OCI-LY3 (cell line): ENCODE measurements at regions not wholly inside any gene's neighbourhood (a gene's known extent, or its start where the extent isn't known, plus 50 kb on each side); places are given as distances from the start of the nearest gene placed in this dataset.

Experiments used
- H2AFZ ChIP-seq: fragments of 200-600, 300-600 bp; shearing (Covaris generic); 2 replicates; pipeline ENCODE4 v1.6.0; 2014; ENCODE audit warnings: antibody characterized with exemption, low read depth, low read length
- H3K27ac ChIP-seq: fragments of 200-600, 300-600 bp; sonication (generic); 2 replicates; pipeline ENCODE4 v1.5.1; 2014; ENCODE audit warnings: mild to moderate bottlenecking, low read length, moderate library complexity, mixed read lengths
- H3K27me3 ChIP-seq: fragments of 200-600, 300-600 bp; sonication (generic); 2 replicates; pipeline ENCODE4 v1.6.1; 2014; ENCODE audit warnings: low read depth, low read length, mixed read lengths
- H3K36me3 ChIP-seq: fragments of 200-600, 300-600 bp; sonication (generic); replicated peaks from 2 replicates; pipeline ENCODE3; 2014; ENCODE audit warnings: low read depth, low read length, mixed read lengths
- H3K4me1 ChIP-seq: fragments of 300-600, 200-600 bp; sonication (generic); 2 replicates; pipeline ENCODE4 v1.6.1; 2014; ENCODE audit warnings: low read length, mixed read lengths
- H3K4me2 ChIP-seq: fragments of 200-600, 300-600 bp; sonication (generic); 2 replicates; pipeline ENCODE4 v1.6.1; 2014; ENCODE audit warnings: low read length, mixed read lengths
- H3K4me3 ChIP-seq: fragments of 300-600, 200-600 bp; sonication (generic); 2 replicates; pipeline ENCODE4 v1.5.1; 2014; ENCODE audit warnings: antibody characterized with exemption, mild to moderate bottlenecking, low read length, moderate library complexity
- H3K79me2 ChIP-seq: fragments of 300-600, 200-600 bp; shearing (Covaris generic); 2 replicates; pipeline ENCODE4 v1.6.1; 2014; ENCODE audit warnings: mild to moderate bottlenecking, low read length, mixed read lengths
- H3K9ac ChIP-seq: fragments of 300-600, 200-600 bp; shearing (Covaris generic); 2 replicates; pipeline ENCODE4 v1.6.0; 2014; ENCODE audit warnings: mild to moderate bottlenecking, low read length, moderate library complexity
- H3K9me3 ChIP-seq: fragments of 200-600, 300-600 bp; shearing (Covaris generic); 2 replicates; pipeline ENCODE4 v1.6.1; 2014; ENCODE audit warnings: low read length, mixed read lengths; ENCODE audit not compliant: insufficient read depth
- H4K20me1 ChIP-seq: fragments of 200-600, 300-600 bp; sonication (generic); 2 replicates; pipeline ENCODE4 v1.6.1; 2016; ENCODE audit warnings: low read length, mixed read lengths; ENCODE audit not compliant: insufficient read depth
- CTCF ChIP-seq: fragments of 200-600, 300-600 bp; sonication (generic); IDR thresholded peaks from 2 replicates; pipeline ENCODE4 v1.5.1; 2014; ENCODE audit warnings: antibody characterized with exemption, low read length, low read depth
- EZH2phosphoT487 ChIP-seq: fragments of 200-600 bp; shearing (Covaris generic); IDR thresholded peaks from 2 replicates; pipeline ENCODE4 v1.6.1; 2018; ENCODE audit warnings: antibody characterized with exemption, mixed run types, low read depth

DNA sequence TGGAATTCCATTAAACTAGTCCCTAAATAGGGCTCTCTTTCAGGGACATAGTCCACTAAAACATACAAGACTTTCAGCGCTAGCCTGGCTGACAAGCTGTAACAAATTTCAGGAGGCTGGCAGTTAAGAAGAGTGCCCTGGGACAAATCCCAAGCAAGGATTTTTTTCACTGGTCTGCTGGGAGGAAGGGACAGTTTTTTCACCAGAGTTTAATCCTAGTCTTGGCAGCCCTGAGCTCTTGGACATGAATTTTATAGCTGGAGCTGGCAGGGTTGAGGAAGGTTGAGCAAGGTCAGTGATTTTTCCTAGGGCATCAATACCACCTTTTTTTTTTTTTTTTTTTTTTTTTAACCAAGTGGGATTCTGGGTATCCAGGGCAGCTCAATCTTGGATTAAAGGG is 184.4 kb downstream of the SH2D1A start:
- no peaks in the 10 kb centered on the region for H3K9me3 ChIP-seq
- TF ChIP-seq EZH2phosphoT487 (no peak), CTCF (no peak)
- H3K9ac ChIP-seq, result no peak overlapping the region
- H3K27me3 ChIP-seq, result no peaks in the 10 kb centered on the region
- H3K27ac ChIP-seq, result no peak overlapping the region
- no peak overlapping the region for H3K4me2 ChIP-seq
- no peak overlapping the region for H3K4me3 ChIP-seq
- H4K20me1 ChIP-seq, result no peaks in the 10 kb centered on the region
- no peak overlapping the region for H2AFZ ChIP-seq
- no peaks in the 10 kb centered on the region for H3K79me2 ChIP-seq
- no peaks in the 10 kb centered on the region for H3K36me3 ChIP-seq
- H3K4me1 ChIP-seq, result peaks cover 5% of the 10 kb centered on the region; the same call in 1 of the 2 replicates

- TF ChIP-seq CTCF, result no peak
- no peak for TF ChIP-seq EZH2phosphoT487
- Histone ChIP-seq H3K4me2 (no peak overlapping the region), H3K79me2 (no peaks in the 10 kb centered on the region)
Observed at GRCh38 chrX:124534536-124534935, 188.2 kb downstream of the SH2D1A start.

GRCh38 chrX:124540474-124540873 is 194.1 kb downstream of the SH2D1A start:
- Histone ChIP-seq H3K9me3 (no peaks in the 10 kb centered on the region), H4K20me1 (no peaks in the 10 kb centered on the region), H3K9ac (no peak overlapping the region), H3K4me3 (no peak overlapping the region), H3K79me2 (no peaks in the 10 kb centered on the region), H3K4me1 (no peaks in the 10 kb centered on the region), H3K36me3 (no peaks in the 10 kb centered on the region), H3K27me3 (no peaks in the 10 kb centered on the region), H3K4me2 (no peak overlapping the region), H3K27ac (no peak overlapping the region), H2AFZ (no peak overlapping the region)
- TF ChIP-seq EZH2phosphoT487 (no peak), CTCF (no peak)

More at GRCh38 chrX:124534536-124534935, 188.2 kb downstream of the SH2D1A start:
- no peaks in the 10 kb centered on the region for H3K9me3 ChIP-seq
- no peak overlapping the region for H3K27ac ChIP-seq
- H2AFZ ChIP-seq, result no peak overlapping the region
- H3K4me1 ChIP-seq, result peaks cover 5% of the 10 kb centered on the region; the same call in 1 of the 2 replicates
- H3K27me3 ChIP-seq, result no peaks in the 10 kb centered on the region
- no peaks in the 10 kb centered on the region for H3K36me3 ChIP-seq
- H4K20me1 ChIP-seq, result no peaks in the 10 kb centered on the region
- H3K9ac ChIP-seq, result no peak overlapping the region
- no peak overlapping the region for H3K4me3 ChIP-seq

DNA sequence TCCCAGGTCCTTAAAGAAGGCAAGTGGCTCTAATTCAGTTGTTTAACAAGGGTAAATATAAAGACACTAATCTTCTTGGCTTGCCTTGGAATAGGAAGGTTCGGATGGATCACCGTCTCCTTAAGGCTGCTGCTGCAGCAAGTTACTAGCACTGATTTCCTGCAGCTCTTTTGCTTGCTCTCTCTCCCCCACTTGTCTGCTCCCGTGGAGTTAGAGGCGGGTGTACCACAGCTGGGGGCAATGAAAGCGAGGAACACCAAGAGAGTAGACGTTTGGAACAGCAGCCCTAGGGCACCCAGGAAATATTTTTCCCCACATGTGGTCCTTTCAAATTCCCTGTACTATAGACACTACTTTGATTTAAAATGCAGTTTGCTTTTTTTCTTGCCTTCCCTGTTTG is 202.2 kb downstream of the SH2D1A start:
- no peaks in the 10 kb centered on the region for H3K79me2 ChIP-seq
- no peaks in the 10 kb centered on the region for H3K9me3 ChIP-seq
- H3K4me3 ChIP-seq, result no peak overlapping the region
- H2AFZ ChIP-seq, result no peak overlapping the region
- no peaks in the 10 kb centered on the region for H3K36me3 ChIP-seq
- TF ChIP-seq CTCF, result no peak
- no peak for TF ChIP-seq EZH2phosphoT487
- no peak overlapping the region for H3K4me2 ChIP-seq
- H3K27ac ChIP-seq, result no peak overlapping the region
- no peak overlapping the region for H3K9ac ChIP-seq
- H3K4me1 ChIP-seq, result no peaks in the 10 kb centered on the region
- H4K20me1 ChIP-seq, result no peaks in the 10 kb centered on the region
- H3K27me3 ChIP-seq, result no peaks in the 10 kb centered on the region
